ENCODE measurements at regions not wholly inside any gene's neighbourhood (a gene's known extent, or its start where the extent isn't known, plus 50 kb on each side); places are given as distances from the start of the nearest gene placed in this dataset.

DNA sequence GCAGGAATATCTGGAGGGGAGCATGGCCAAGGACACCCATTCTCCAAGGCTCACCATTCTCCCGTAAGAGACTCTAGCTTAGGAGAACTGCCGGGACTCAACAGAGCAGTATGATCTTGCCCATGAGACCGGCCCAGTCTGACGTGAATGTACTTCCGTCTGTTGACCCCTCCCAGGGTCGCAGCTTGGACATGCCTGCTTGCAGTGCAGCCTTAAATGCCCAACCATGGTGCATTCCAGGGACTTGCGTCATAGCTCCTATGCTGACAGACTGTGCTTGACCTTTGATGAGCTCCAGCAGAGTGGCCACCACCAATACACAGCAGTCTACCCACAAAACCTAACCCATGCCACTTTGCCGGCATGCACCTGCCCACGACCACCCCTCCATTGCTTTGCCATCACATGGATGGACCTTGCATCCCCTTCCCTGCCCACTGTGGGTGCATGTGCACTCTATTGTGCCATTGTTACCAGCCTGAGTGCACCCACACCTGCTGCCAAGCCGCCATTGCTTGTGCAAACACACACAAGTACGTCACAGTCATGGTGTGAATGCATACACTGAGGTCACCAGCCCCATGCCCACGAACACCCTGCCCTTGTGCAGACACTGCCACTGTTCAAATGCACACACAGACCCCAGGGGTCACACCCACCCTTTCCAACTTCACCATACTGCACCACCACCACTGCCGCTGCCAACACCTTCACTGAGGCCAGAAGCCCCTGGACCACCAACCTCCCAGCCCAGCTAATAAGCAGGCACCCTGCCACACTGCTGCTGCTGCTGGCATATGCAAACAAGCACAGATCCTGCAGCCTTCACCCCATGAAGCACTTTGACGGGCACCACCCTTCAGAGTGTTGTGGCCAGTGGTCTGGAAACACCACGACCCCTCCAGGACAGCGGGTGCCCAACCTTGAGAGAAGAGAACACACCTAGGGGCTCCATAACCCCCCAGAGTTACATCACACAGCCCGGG is 1141.3 kb downstream of the BRINP3 start:
- no peak for DNase-seq
- 91 to 92% methylated on average over 17 of the region's 17 CpGs for WGBS, 2 donors
- intact Hi-C loops (cut with DNase I), result no loop called here
- no peak overlapping the region for H3K4me3 ChIP-seq (replicated peaks in 1 of 3)
- H3K27me3 ChIP-seq, result no peaks in the 10 kb centered on the region
- no peaks in the 10 kb centered on the region for H3K9me3 ChIP-seq
- no peaks in the 10 kb centered on the region for H3K4me1 ChIP-seq
- no peak overlapping the region for H3K27ac ChIP-seq
- TF ChIP-seq, protein P1, sequence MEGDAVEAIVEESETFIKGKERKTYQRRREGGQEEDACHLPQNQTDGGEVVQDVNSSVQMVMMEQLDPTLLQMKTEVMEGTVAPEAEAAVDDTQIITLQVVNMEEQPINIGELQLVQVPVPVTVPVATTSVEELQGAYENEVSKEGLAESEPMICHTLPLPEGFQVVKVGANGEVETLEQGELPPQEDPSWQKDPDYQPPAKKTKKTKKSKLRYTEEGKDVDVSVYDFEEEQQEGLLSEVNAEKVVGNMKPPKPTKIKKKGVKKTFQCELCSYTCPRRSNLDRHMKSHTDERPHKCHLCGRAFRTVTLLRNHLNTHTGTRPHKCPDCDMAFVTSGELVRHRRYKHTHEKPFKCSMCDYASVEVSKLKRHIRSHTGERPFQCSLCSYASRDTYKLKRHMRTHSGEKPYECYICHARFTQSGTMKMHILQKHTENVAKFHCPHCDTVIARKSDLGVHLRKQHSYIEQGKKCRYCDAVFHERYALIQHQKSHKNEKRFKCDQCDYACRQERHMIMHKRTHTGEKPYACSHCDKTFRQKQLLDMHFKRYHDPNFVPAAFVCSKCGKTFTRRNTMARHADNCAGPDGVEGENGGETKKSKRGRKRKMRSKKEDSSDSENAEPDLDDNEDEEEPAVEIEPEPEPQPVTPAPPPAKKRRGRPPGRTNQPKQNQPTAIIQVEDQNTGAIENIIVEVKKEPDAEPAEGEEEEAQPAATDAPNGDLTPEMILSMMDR (IDR thresholded peaks at IDR 0.05), result no peak
- no peak for TF ChIP-seq POLR2A (IDR thresholded peaks at IDR 0.05)
- H3K36me3 ChIP-seq, result no peaks in the 10 kb centered on the region

DNA sequence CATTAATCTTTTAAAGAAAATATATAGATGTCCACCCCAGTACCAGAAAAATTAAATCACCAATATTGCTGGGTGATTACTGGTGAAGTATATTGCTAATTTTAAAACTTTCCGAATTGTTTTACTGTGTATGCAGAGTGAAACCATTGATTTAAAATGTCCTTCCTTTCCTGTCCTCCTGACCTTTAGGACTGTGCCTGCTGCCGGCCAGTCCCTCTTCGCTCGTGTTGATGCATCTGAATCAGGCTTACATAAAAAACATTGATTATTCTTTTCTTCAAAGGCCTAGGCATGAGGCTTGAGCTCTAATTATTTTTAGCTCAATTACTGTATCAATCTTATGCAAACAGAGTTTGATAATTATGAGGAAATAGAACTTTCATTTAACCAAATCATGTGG is 1128.1 kb downstream of the BRINP3 start:
- no peaks in the 10 kb centered on the region for H3K9me3 ChIP-seq
- intact Hi-C loops (cut with DNase I), result no loop called here
- no peak for TF ChIP-seq POLR2A (IDR thresholded peaks at IDR 0.05)
- TF ChIP-seq, protein P1 (IDR thresholded peaks at IDR 0.05), result no peak
- H3K27me3 ChIP-seq, result no peaks in the 10 kb centered on the region
- H3K36me3 ChIP-seq, result no peaks in the 10 kb centered on the region
- H3K4me1 ChIP-seq, result no peaks in the 10 kb centered on the region
- no peak overlapping the region for H3K27ac ChIP-seq
- DNase-seq, result no peak
- no peak overlapping the region for H3K4me3 ChIP-seq (replicated peaks in 1 of 3)
- 77 to 82% methylated on average over 4 of the region's 4 CpGs for WGBS, 2 donors

GRCh38 chr1:189350983-189351616 is 1126.6 kb downstream of the BRINP3 start:
- H3K9me3 ChIP-seq, result no peaks in the 10 kb centered on the region
- DNase-seq, result no peak
- no peaks in the 10 kb centered on the region for H3K4me1 ChIP-seq
- no peak overlapping the region for H3K27ac ChIP-seq
- intact Hi-C loops (cut with DNase I), result no loop called here
- TF ChIP-seq, protein P1 (IDR thresholded peaks at IDR 0.05), result no peak
- TF ChIP-seq POLR2A (IDR thresholded peaks at IDR 0.05), result no peak
- H3K27me3 ChIP-seq, result no peaks in the 10 kb centered on the region
- no peak overlapping the region for H3K4me3 ChIP-seq (replicated peaks in 1 of 3)
- WGBS, 2 donors, result 63 to 78% methylated on average over 3 of the region's 3 CpGs
- H3K36me3 ChIP-seq, result no peaks in the 10 kb centered on the region

- no peaks in the 10 kb centered on the region for H3K27me3 ChIP-seq
- WGBS, 2 donors, result 44 to 48% methylated on average over 1 of the region's 1 CpG
- DNase-seq, result no peak
- TF ChIP-seq, protein P1 (IDR thresholded peaks at IDR 0.05), result no peak
- H3K36me3 ChIP-seq, result no peaks in the 10 kb centered on the region
- no peaks in the 10 kb centered on the region for H3K9me3 ChIP-seq
- no peaks in the 10 kb centered on the region for H3K4me1 ChIP-seq
- H3K4me3 ChIP-seq (replicated peaks in 1 of 3), result no peak overlapping the region
- H3K27ac ChIP-seq, result no peak overlapping the region
- intact Hi-C loops (cut with DNase I), result no loop called here
These were observed 1125.7 kb downstream of the BRINP3 start for GRCh38 chr1:189351960-189352359.

DNA sequence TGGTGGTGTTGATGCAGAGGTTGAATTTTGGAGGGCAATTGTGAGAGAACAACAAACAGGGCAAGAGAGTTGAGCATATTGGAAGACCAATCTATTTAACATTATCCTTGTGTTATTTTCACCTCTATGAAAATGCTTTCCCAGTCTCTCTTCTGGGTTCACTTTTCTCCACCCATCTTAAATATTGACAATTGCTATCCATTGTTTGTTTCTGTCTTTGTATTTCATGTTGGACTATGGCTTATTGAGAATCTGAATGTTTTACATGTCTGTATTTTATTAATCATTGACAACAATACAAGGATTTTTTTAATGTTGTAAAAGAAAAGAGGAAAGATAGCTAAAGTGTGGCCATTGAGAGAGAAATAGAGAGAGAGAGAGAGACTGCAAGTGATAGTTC is 1121.5 kb downstream of the BRINP3 start:
- H3K27ac ChIP-seq, result no peak overlapping the region
- no peaks in the 10 kb centered on the region for H3K36me3 ChIP-seq
- H3K4me3 ChIP-seq (replicated peaks in 1 of 3), result no peak overlapping the region
- no peaks in the 10 kb centered on the region for H3K4me1 ChIP-seq
- no peak for DNase-seq
- H3K9me3 ChIP-seq, result no peaks in the 10 kb centered on the region
- no peaks in the 10 kb centered on the region for H3K27me3 ChIP-seq
- intact Hi-C loops (cut with DNase I), result no loop called here
- no peak for TF ChIP-seq POLR2A (IDR thresholded peaks at IDR 0.05)
- TF ChIP-seq, protein P1 (IDR thresholded peaks at IDR 0.05), result no peak
